Stomach (tissue), 4 donors: ENCODE measurements at regions not wholly inside any gene's neighbourhood (a gene's known extent, or its start where the extent isn't known, plus 50 kb on each side); places are given as distances from the start of the nearest gene placed in this dataset.

Source experiments
- CTCF ChIP-seq, 7 experiments: fragments of 450-650 bp in 4 of 7; fragments of 200-600 bp in 3 of 7; sonication (generic) in 3 of 7; IDR thresholded peaks; one replicate each; pipeline ENCODE4 v1.5.1; 2016 to 2019; ENCODE audit warnings: antibody characterized with exemption in 7 of 7, control low read depth in 2 of 7, mild to moderate bottlenecking in 1 of 7
- POLR2A ChIP-seq, 4 donors: fragments of 450-650 bp; IDR thresholded peaks; one replicate each; pipeline ENCODE4 v1.6.1; 2016; ENCODE audit warnings: antibody characterized with exemption in 4 of 4, control low read depth in 2 of 4, mild to moderate bottlenecking in 1 of 4, moderate library complexity in 1 of 4
- POLR2AphosphoS5 ChIP-seq, 3 donors: sonication (generic); formaldehyde crosslinking; IDR thresholded peaks; one replicate each; pipeline ENCODE4 v1.6.1; 2016; ENCODE audit warnings: antibody characterized with exemption in 3 of 3

GRCh38 chr9:82333671-82334070, 345.1 kb downstream of the SPATA31D1 start:
- no peak for TF ChIP-seq CTCF (IDR thresholded peaks at IDR 0.05)
- no peak for TF ChIP-seq POLR2AphosphoS5 (IDR thresholded peaks at IDR 0.05)
- no peak for TF ChIP-seq POLR2A (IDR thresholded peaks at IDR 0.05)
